Panc1 (cell line): ENCODE measurements at regions not wholly inside any gene's neighbourhood (a gene's known extent, or its start where the extent isn't known, plus 50 kb on each side); places are given as distances from the start of the nearest gene placed in this dataset.

Experiments used
- POLR2AphosphoS5 ChIP-seq: IDR thresholded peaks from 2 replicates; pipeline ENCODE4 v1.6.1; 2012; ENCODE audit warnings: mild to moderate bottlenecking, low read depth, low read length, moderate library complexity
- SIN3A ChIP-seq: IDR thresholded peaks from 2 replicates; pipeline ENCODE4 v1.6.1; 2012; ENCODE audit warnings: low read depth, mild to moderate bottlenecking, low read length, moderate library complexity, borderline replicate concordance; ENCODE audit not compliant: insufficient read depth
- TCF7L2 ChIP-seq: IDR thresholded peaks from 2 replicates; pipeline ENCODE4 v1.6.1; 2011; ENCODE audit warnings: mild to moderate bottlenecking, low read depth, low read length, inconsistent platforms
- TF ChIP-seq, protein P1 (sequence below): fragments of 450-650 bp; IDR thresholded peaks from 2 replicates; pipeline ENCODE4 v1.5.1; 2017; ENCODE audit warnings: mild to moderate bottlenecking
- TF ChIP-seq, protein P2 (sequence below), 2 experiments: IDR thresholded peaks; 2 replicates each; pipeline ENCODE4 v1.6.1; 2011 to 2012; ENCODE audit warnings: low read depth in 2 of 2, control low read depth in 1 of 2, low read length in 1 of 2, mild to moderate bottlenecking in 1 of 2, moderate library complexity in 1 of 2; ENCODE audit not compliant: insufficient read depth in 1 of 2

GRCh38 chr4:175065228-175065627 is 147.1 kb downstream of the ADAM29 start:
- TF ChIP-seq, protein P1, sequence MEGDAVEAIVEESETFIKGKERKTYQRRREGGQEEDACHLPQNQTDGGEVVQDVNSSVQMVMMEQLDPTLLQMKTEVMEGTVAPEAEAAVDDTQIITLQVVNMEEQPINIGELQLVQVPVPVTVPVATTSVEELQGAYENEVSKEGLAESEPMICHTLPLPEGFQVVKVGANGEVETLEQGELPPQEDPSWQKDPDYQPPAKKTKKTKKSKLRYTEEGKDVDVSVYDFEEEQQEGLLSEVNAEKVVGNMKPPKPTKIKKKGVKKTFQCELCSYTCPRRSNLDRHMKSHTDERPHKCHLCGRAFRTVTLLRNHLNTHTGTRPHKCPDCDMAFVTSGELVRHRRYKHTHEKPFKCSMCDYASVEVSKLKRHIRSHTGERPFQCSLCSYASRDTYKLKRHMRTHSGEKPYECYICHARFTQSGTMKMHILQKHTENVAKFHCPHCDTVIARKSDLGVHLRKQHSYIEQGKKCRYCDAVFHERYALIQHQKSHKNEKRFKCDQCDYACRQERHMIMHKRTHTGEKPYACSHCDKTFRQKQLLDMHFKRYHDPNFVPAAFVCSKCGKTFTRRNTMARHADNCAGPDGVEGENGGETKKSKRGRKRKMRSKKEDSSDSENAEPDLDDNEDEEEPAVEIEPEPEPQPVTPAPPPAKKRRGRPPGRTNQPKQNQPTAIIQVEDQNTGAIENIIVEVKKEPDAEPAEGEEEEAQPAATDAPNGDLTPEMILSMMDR, result no peak
- no peak for TF ChIP-seq POLR2AphosphoS5
- TF ChIP-seq, protein P2, sequence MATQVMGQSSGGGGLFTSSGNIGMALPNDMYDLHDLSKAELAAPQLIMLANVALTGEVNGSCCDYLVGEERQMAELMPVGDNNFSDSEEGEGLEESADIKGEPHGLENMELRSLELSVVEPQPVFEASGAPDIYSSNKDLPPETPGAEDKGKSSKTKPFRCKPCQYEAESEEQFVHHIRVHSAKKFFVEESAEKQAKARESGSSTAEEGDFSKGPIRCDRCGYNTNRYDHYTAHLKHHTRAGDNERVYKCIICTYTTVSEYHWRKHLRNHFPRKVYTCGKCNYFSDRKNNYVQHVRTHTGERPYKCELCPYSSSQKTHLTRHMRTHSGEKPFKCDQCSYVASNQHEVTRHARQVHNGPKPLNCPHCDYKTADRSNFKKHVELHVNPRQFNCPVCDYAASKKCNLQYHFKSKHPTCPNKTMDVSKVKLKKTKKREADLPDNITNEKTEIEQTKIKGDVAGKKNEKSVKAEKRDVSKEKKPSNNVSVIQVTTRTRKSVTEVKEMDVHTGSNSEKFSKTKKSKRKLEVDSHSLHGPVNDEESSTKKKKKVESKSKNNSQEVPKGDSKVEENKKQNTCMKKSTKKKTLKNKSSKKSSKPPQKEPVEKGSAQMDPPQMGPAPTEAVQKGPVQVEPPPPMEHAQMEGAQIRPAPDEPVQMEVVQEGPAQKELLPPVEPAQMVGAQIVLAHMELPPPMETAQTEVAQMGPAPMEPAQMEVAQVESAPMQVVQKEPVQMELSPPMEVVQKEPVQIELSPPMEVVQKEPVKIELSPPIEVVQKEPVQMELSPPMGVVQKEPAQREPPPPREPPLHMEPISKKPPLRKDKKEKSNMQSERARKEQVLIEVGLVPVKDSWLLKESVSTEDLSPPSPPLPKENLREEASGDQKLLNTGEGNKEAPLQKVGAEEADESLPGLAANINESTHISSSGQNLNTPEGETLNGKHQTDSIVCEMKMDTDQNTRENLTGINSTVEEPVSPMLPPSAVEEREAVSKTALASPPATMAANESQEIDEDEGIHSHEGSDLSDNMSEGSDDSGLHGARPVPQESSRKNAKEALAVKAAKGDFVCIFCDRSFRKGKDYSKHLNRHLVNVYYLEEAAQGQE (IDR thresholded peaks at IDR 0.05; ENCODE audit: insufficient read depth in 1 of 2, low read depth in 2 of 2, low read length in 1 of 2), result no peak
- no peak for TF ChIP-seq TCF7L2
- TF ChIP-seq SIN3A, result no peak
